ENCODE measurements at regions not wholly inside any gene's neighbourhood (a gene's known extent, or its start where the extent isn't known, plus 50 kb on each side); places are given as distances from the start of the nearest gene placed in this dataset.

DNA sequence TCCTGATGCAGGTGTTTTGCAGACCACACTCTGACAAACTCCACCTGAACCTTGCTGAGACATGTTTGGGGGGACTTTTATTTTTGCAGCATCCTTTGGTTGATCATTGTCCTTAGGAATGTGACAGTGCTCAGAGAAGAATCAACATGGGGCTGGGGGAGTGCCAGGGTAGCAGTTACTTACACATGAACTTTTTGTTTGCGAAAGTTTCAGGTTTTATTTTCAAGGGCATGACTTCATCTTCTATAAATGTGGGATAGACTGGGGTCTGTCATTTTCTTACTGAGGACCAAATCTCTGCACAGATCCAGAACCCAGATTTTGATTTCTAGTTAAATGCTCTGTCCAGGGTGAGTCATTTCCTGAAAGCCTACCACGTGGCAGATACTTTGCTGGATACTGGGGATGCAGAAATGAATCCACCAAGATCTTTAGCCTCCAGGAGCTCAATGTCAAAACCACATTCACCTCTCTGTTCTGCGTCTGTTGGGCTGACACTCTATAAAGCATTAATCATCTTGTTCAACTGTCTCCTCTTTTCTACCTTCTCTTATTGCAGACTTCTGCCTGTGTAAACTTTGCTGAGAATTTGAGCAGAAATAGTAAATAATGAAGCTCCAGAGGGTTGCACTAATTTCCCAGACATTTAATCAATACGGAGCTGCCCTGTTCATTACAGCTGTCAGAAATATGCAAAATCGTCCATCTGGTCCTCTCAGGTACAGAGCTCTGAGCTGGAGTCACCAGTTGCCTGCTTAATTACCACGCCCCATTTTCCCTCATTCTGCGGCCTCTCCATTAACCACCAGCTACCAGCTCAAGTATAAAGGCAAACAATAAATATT lies 387.9 kb downstream of the MIAT start:
- TF ChIP-seq CTCF (IDR thresholded peaks at IDR 0.05 in 4 of 5, conservative IDR thresholded peaks at IDR 0.05 in 1 of 5) = no peak
- no peak for TF ChIP-seq POLR2A (IDR thresholded peaks at IDR 0.05)

Measured in gastrocnemius medialis (tissue), 4 donors.